Activated CD8-positive, alpha-beta T cell treated with anti-CD3 and anti-CD28 coated beads for 36 hours (primary cell): ENCODE measurements at regions not wholly inside any gene's neighbourhood (a gene's known extent, or its start where the extent isn't known, plus 50 kb on each side); places are given as distances from the start of the nearest gene placed in this dataset.

ENCODE experiments used
- ATAC-seq: fragments of 200-7000 bp; cut with Tn5 transposase; one replicate; pipeline ENCODE4 v1.10.0; 2021; ENCODE audit warnings: mild to moderate bottlenecking, moderate library complexity
- CTCF ChIA-PET: fragments of 350-600 bp; sonication (Branson Sonifier 250); formaldehyde crosslinking; loops from one replicate; lab custom pipeline; 2021; ENCODE audit warnings: antibody characterized with exemption; lab: Charles Lee
- POLR2A ChIA-PET: fragments of 350-600 bp; sonication (Branson Sonifier 250); formaldehyde crosslinking; loops from one replicate; lab custom pipeline; 2021; ENCODE audit warnings: antibody characterized with exemption; lab: Charles Lee
- DNase-seq: peaks from one replicate; pipeline ENCODE4 v3.0.0-alpha.2; 2020
- H3K27ac Mint-ChIP-seq: one replicate; pipeline ENCODE4 v1.8.0; 2021; ENCODE audit warnings: mild to moderate bottlenecking, mixed read lengths
- H3K27me3 Mint-ChIP-seq: one replicate; pipeline ENCODE4 v1.8.0; 2021; ENCODE audit warnings: mixed read lengths
- H3K36me3 Mint-ChIP-seq: one replicate; pipeline ENCODE4 v1.8.0; 2021; ENCODE audit warnings: low read depth, mixed read lengths
- H3K4me1 Mint-ChIP-seq: one replicate; pipeline ENCODE4 v1.8.0; 2021; ENCODE audit warnings: low read depth, mixed read lengths
- H3K4me3 Mint-ChIP-seq: one replicate; pipeline ENCODE4 v1.8.0; 2021; ENCODE audit warnings: mild to moderate bottlenecking, moderate library complexity, mixed read lengths
- H3K9me3 Mint-ChIP-seq: one replicate; pipeline ENCODE4 v1.8.0; 2021; ENCODE audit warnings: mixed read lengths
- intact Hi-C: fragments of 100-400 bp; cut with micrococcal nuclease; formaldehyde crosslinking; loops from one replicate; pipeline ENCODE4 v1.10.0; 2022
- TF ChIP-seq, protein P1 (sequence below): fragments of 200-600 bp; IDR thresholded peaks from one replicate; pipeline ENCODE4 v1.8.0; 2022; ENCODE audit warnings: antibody characterized with exemption, mild to moderate bottlenecking

DNA sequence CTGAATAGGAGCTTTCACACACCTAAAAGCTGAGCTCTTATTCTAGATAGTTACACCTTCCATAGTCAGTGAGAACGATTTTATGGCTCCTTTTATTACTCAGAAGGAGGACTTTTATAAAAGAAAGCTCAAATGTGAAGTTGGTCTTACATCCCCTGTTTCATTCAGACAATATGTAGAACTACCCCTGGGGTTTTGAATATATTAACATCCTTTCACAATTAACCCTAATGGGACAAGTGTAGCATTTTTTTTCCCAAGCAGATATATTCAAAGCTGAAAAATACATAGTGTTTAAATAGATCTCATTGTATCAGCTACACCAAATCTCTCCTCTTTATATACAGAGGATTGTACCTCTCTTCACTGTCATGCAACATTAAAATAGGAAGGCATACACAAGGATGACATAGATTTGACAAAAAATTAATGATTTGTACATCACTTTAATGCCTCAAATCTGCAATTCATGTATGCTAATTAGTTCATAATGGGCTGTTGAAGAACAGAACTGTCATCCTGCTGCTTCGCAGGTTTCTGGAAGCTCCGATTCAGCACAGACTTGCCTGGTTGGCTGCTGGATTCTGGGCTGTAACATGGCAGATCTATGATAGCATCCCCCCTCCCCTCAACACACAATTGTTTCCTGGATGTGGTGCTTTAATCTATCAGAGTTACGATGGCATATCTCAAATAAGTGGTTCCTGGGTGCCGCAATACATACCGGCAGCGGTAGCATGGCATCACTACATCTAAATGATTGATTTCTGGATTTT, 129.7 kb upstream of the PARD3B start:
- peaks cover 13% of the 10 kb centered on the region for H3K9me3 Mint-ChIP-seq
- POLR2A ChIA-PET = no interaction called here
- H3K4me1 Mint-ChIP-seq = no peaks in the 10 kb centered on the region
- peaks cover 4% of the 10 kb centered on the region for H3K27me3 Mint-ChIP-seq
- intact Hi-C loops = no loop called here
- no peak for ATAC-seq
- H3K4me3 Mint-ChIP-seq = no peak overlapping the region
- CTCF ChIA-PET = interaction anchor here (0.6 to 0.7 kb wide), 2 partner anchors 68 to 1552 kb away, joined by 3 read pairs; no protein-coding TSS in a partner anchor
- TF ChIP-seq, protein P1, sequence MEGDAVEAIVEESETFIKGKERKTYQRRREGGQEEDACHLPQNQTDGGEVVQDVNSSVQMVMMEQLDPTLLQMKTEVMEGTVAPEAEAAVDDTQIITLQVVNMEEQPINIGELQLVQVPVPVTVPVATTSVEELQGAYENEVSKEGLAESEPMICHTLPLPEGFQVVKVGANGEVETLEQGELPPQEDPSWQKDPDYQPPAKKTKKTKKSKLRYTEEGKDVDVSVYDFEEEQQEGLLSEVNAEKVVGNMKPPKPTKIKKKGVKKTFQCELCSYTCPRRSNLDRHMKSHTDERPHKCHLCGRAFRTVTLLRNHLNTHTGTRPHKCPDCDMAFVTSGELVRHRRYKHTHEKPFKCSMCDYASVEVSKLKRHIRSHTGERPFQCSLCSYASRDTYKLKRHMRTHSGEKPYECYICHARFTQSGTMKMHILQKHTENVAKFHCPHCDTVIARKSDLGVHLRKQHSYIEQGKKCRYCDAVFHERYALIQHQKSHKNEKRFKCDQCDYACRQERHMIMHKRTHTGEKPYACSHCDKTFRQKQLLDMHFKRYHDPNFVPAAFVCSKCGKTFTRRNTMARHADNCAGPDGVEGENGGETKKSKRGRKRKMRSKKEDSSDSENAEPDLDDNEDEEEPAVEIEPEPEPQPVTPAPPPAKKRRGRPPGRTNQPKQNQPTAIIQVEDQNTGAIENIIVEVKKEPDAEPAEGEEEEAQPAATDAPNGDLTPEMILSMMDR = no peak
- DNase-seq = no peak
- H3K27ac Mint-ChIP-seq = no peak overlapping the region
- no peaks in the 10 kb centered on the region for H3K36me3 Mint-ChIP-seq

DNA sequence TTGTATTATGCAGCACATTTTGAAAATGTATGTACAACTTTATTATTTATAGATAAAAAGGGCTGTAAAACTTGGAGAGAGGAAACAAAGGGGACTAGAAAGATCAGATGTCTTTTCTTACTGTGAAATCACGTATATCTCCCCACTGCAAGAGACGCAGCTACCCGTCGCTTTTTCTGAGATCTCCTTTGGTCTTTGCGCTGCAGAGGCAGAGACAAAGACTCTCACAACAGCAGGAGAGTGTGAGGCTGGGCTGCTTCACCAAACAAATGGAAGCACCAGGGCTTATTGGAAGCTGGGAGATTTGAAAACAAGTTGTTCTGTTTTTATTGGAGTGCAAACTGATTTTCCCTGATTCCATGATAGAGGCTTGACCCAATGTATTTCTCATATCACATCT, 129.0 kb upstream of the PARD3B start:
- TF ChIP-seq, protein P1 = no peak
- ChIA-PET POLR2A (no interaction called here), CTCF (no interaction called here)
- Mint-ChIP-seq H3K27me3 (peaks cover 4% of the 10 kb centered on the region), H3K9me3 (peaks cover 13% of the 10 kb centered on the region), H3K36me3 (no peaks in the 10 kb centered on the region), H3K4me3 (no peak overlapping the region), H3K4me1 (no peaks in the 10 kb centered on the region), H3K27ac (no peak overlapping the region)
- ATAC-seq (no peak), DNase-seq (no peak)
- intact Hi-C loops = no loop called here

- Mint-ChIP-seq H3K36me3 (no peaks in the 10 kb centered on the region), H3K4me3 (no peak overlapping the region), H3K9me3 (no peaks in the 10 kb centered on the region), H3K27me3 (peaks cover 4% of the 10 kb centered on the region), H3K4me1 (no peaks in the 10 kb centered on the region), H3K27ac (no peak overlapping the region)
- CTCF ChIA-PET = no interaction called here
- POLR2A ChIA-PET = no interaction called here
- TF ChIP-seq, protein P1 = no peak
- ATAC-seq (no peak), DNase-seq (no peak)
- intact Hi-C loops = no loop called here
These were observed 119.5 kb upstream of the PARD3B start for GRCh38 chr2:204425821-204426220.

- TF ChIP-seq, protein P1 = no peak
- intact Hi-C loops = no loop called here
- POLR2A ChIA-PET = interaction anchor here (0.6 kb wide), 1 partner anchor 745 kb away, joined by 3 read pairs; no protein-coding TSS in a partner anchor
These were observed 116.6 kb upstream of the PARD3B start for GRCh38 chr2:204428675-204429074.

DNA sequence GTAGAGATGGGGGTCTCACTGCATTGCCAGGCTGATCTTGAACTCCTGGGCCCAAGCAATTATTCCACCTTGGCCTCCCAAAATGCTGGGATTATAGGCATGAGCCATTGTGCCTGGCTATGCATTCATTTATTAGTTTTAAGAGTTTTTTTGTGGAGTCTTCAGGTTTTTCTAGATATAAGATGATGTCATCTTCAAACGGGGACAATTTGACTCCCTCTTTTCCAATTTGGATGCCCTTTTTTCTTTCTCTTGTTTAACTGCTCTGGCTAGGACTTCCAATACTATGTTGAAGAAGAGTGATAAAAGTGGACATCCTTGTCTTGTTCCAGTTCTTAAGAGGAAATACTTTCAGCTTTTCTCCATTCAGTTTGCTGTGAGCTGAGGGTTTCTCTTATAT, 113.7 kb upstream of the PARD3B start:
- no peaks in the 10 kb centered on the region for H3K4me1 Mint-ChIP-seq
- H3K9me3 Mint-ChIP-seq = peaks cover 12% of the 10 kb centered on the region
- H3K36me3 Mint-ChIP-seq = no peaks in the 10 kb centered on the region
- DNase-seq = no peak
- no peak for ATAC-seq
- TF ChIP-seq, protein P1 = no peak
- H3K27me3 Mint-ChIP-seq = peaks cover 6% of the 10 kb centered on the region
- CTCF ChIA-PET = no interaction called here
- POLR2A ChIA-PET = no interaction called here
- no peak overlapping the region for H3K4me3 Mint-ChIP-seq
- intact Hi-C loops = no loop called here
- H3K27ac Mint-ChIP-seq = no peak overlapping the region

More at GRCh38 chr2:204428675-204429074, 116.6 kb upstream of the PARD3B start:
- ATAC-seq = no peak
- CTCF ChIA-PET = no interaction called here
- Mint-ChIP-seq H3K4me1 (no peaks in the 10 kb centered on the region), H3K4me3 (no peak overlapping the region), H3K27me3 (peaks cover 3% of the 10 kb centered on the region), H3K9me3 (peaks cover 12% of the 10 kb centered on the region), H3K36me3 (no peaks in the 10 kb centered on the region), H3K27ac (no peak overlapping the region)
- no peak for DNase-seq
